HG02938 (cell line): ENCODE measurements at regions not wholly inside any gene's neighbourhood (a gene's known extent, or its start where the extent isn't known, plus 50 kb on each side); places are given as distances from the start of the nearest gene placed in this dataset.

Source experiments
- ATAC-seq: cut with Tn5 transposase; IDR thresholded peaks from one replicate; pipeline ENCODE4 v1.9.1; 2021; ENCODE audit warnings: mild to moderate bottlenecking, moderate library complexity; ENCODE audit not compliant: unreplicated experiment

GRCh38 chr4:11271263-11271662, 157.4 kb downstream of the HS3ST1 start:
- no peak for ATAC-seq

- no peak for ATAC-seq
Observed at GRCh38 chr4:11268149-11268548, 160.5 kb downstream of the HS3ST1 start.

- ATAC-seq = no peak
Observed at GRCh38 chr4:11264841-11265240, 163.9 kb downstream of the HS3ST1 start.

- no peak for ATAC-seq
Observed at GRCh38 chr4:11264346-11264745, 164.3 kb downstream of the HS3ST1 start.

- ATAC-seq = no peak
Observed at GRCh38 chr4:11263208-11263607, 165.5 kb downstream of the HS3ST1 start.

GRCh38 chr4:11261066-11261850, 167.4 kb downstream of the HS3ST1 start:
- no peak for ATAC-seq

GRCh38 chr4:11259837-11260236, 168.9 kb downstream of the HS3ST1 start:
- ATAC-seq = no peak

- ATAC-seq = no peak
Observed at GRCh38 chr4:11252149-11252548, 176.5 kb downstream of the HS3ST1 start.

- no peak for ATAC-seq
Observed at GRCh38 chr4:11250510-11250909, 178.2 kb downstream of the HS3ST1 start.

- ATAC-seq = no peak
Observed at GRCh38 chr4:11232015-11232414, 196.7 kb downstream of the HS3ST1 start.

- no peak for ATAC-seq
Observed at GRCh38 chr4:11230866-11231265, 197.8 kb downstream of the HS3ST1 start.

GRCh38 chr4:11228530-11228929, 200.2 kb downstream of the HS3ST1 start:
- no peak for ATAC-seq

- no peak for ATAC-seq
Observed at GRCh38 chr4:11223311-11223710, 205.4 kb downstream of the HS3ST1 start.

GRCh38 chr4:11218692-11219091, 210.0 kb downstream of the HS3ST1 start:
- no peak for ATAC-seq

- no peak for ATAC-seq
Observed at GRCh38 chr4:11216520-11216919, 212.2 kb downstream of the HS3ST1 start.

GRCh38 chr4:11214281-11214680, 214.4 kb downstream of the HS3ST1 start:
- no peak for ATAC-seq

- ATAC-seq = no peak
Observed at GRCh38 chr4:11209826-11210225, 218.9 kb downstream of the HS3ST1 start.

GRCh38 chr4:11201256-11201655, 227.4 kb downstream of the HS3ST1 start:
- no peak for ATAC-seq

GRCh38 chr4:11198516-11199305, 230.0 kb downstream of the HS3ST1 start:
- no peak for ATAC-seq

- ATAC-seq = no peak
Observed at GRCh38 chr4:11197631-11198341, 230.9 kb downstream of the HS3ST1 start.

GRCh38 chr4:11196927-11197522, 231.7 kb downstream of the HS3ST1 start:
- no peak for ATAC-seq
